ENCODE measurements at regions not wholly inside any gene's neighbourhood (a gene's known extent, or its start where the extent isn't known, plus 50 kb on each side); places are given as distances from the start of the nearest gene placed in this dataset.
"Not testable (repeated sequence)": the region's sequence is repeated elsewhere in the genome, so short reads cannot be mapped to it uniquely, and the experiment has no call there.

DNA sequence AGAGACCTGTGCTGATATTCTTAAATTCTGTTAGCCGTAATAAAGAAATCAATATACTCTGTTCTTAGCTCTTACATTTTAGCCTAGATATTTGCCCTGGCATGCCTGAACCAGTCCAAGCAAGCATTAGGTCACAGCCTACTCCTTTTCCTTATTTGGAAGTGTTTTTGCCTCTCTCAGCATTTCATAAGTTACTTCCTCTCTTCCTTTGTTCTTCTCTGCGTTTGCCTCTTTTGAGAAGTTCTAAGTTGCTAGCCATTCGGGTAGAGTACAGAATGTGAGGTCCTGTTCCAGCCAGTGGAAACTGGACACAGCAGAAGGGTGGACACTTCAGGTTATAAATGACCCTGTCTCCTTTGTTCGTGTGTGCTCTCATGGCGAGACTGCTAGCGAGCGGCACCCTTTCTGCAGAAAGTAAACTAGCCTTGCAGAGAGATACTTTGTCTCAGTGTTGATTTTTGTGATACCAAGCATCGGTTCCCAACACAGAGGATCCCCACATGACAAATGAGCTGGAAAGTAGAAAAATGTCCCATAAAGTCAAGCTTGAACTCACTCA lies 75.0 kb upstream of the FAM153A start:
- not testable (repeated sequence) for DNase-seq

DNA sequence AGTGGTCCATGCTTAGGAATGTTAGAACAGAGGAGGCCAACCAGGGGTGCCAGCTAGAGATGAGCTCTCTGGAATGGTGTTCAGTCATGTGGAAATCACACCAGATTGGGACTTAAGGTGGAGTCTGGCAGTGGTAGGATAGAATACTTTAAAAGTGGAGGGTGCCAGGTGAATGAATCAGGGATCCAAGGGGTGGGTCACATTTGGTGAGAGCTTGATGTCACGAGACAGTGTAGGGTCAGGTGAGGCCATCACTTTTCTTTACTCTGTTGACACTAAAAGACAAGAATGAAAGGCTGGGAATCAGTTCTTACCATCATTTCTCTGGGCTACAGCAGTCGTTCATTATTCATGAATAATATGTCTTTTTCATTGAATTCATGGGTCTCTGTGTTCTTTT lies 73.8 kb upstream of the FAM153A start:
- not testable (repeated sequence) for DNase-seq

DNA sequence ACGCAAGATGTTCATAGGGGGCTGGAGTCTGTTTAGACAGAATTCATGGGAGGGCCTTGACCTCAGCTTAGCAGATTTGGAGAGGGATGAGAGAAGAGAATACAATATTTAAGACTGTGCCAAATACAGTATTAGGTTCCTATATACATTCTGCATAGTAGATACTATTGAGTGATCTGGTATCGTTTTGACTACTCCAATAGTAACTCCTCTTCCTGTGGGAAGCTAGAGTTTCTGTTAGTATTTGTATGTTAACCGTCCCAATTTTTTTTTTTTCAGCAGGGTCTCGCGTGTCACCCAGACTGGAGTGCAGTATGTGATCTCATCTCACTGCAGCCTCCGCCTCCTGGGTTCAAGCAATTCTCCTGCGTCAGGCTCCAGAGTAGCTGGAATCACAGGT lies 65.2 kb upstream of the FAM153A start:
- DNase-seq = not testable (repeated sequence)

DNA sequence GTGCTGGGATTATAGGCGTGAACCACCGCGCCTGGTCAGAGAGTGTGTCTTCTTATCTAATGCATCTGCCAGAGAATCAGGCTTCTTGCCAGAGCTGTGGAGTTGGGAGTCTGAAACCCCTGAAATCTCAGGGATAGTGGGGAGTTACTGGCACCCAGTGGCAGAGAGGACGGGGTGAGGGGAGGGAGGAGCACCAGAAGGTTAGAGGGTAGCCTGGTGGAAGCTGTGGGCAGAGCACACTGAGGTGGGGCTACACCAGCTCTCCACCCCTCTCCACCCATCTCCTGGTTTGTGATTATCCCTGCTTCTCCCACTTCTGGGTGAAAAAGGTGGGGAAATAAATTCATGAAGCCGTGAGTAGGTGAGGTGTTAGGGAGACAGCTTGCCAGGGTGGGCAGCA lies 63.9 kb upstream of the FAM153A start:
- not testable (repeated sequence) for DNase-seq

DNA sequence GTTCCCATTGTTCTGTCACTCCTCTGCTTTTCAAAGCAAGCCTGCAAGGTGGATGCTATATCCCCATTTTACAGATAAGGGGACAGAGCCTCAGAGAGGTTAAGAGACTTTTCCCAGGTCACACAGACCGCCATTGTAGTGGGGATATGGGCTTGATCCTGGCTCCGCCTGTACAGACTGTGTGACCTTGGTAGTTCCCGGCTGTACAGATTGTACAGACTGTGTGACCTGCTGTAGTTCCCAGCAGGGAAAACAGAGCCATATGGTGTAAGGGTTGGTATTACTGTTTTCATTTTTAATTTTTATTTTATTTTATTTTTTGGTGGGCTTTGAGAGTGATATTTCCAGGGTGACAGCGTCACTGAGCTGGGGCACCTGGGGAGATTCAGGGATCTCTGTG lies 63.2 kb upstream of the FAM153A start:
- DNase-seq = not testable (repeated sequence)

DNA sequence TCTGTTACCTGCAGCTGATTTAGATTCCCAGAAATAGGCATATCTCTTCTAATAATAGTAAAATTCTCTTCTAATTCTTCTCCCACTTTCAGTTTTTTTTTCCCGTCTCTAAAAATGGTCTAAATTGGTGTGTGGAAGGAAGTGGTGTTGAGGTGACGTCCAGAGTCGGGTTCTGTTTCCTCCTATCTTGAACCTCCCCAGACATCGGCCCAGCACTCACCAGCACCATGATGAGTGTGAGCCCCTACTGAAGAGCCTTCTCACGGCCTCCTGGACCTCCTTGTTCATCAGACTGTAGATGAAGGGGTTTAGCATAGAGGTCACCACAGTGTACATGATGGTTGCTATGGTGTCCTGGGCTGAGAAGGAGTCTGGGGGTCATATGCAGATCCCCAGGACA lies 53.5 kb upstream of the FAM153A start:
- not testable (repeated sequence) for DNase-seq
